DOHH2 (cell line): ENCODE measurements at regions not wholly inside any gene's neighbourhood (a gene's known extent, or its start where the extent isn't known, plus 50 kb on each side); places are given as distances from the start of the nearest gene placed in this dataset.

Experiments
- H3F3A ChIP-seq: fragments of 200-600 bp; sonication (generic), shearing (Covaris generic); 2 replicates; pipeline ENCODE4 v1.6.0; 2016; ENCODE audit warnings: antibody characterized with exemption, mild to moderate bottlenecking; ENCODE audit not compliant: control insufficient read depth, insufficient read depth
- H3K27ac ChIP-seq: fragments of 200-600 bp; sonication (generic); 2 replicates; pipeline ENCODE4 v1.5.1; 2014; ENCODE audit warnings: low read depth, mild to moderate bottlenecking, low read length, moderate library complexity
- H3K27me3 ChIP-seq: fragments of 200-600 bp; sonication (generic); 2 replicates; pipeline ENCODE4 v1.6.1; 2014; ENCODE audit warnings: mild to moderate bottlenecking, low read length, mixed read lengths; ENCODE audit not compliant: control insufficient read depth
- H3K36me3 ChIP-seq: fragments of 200-600 bp; sonication (generic); 2 replicates; pipeline ENCODE4 v1.6.1; 2014; ENCODE audit warnings: mild to moderate bottlenecking, low read length, moderate library complexity, mixed read lengths; ENCODE audit not compliant: control insufficient read depth
- H3K4me1 ChIP-seq: fragments of 200-600 bp; sonication (generic); 2 replicates; pipeline ENCODE4 v1.6.1; 2014; ENCODE audit warnings: mild to moderate bottlenecking, low read length, mixed read lengths; ENCODE audit not compliant: control insufficient read depth
- H3K4me2 ChIP-seq: fragments of 200-600 bp; sonication (generic); 2 replicates; pipeline ENCODE4 v1.6.0; 2014; ENCODE audit warnings: mild to moderate bottlenecking, low read length, moderate library complexity
- H3K4me3 ChIP-seq: fragments of 200-600 bp; sonication (generic); 2 replicates; pipeline ENCODE4 v1.5.1; 2014; ENCODE audit warnings: mild to moderate bottlenecking, low read length, mixed read lengths
- H3K79me2 ChIP-seq: fragments of 200-600 bp; sonication (generic); 2 replicates; pipeline ENCODE4 v1.6.1; 2014; ENCODE audit warnings: mild to moderate bottlenecking, low read length, mixed read lengths; ENCODE audit not compliant: control insufficient read depth
- H3K9me2 ChIP-seq: fragments of 200-600 bp; sonication (generic); replicated peaks from 2 replicates; pipeline ENCODE4 v1.6.1; 2014; ENCODE audit warnings: mild to moderate bottlenecking, low read length, mixed read lengths; ENCODE audit not compliant: control insufficient read depth
- H3K9me3 ChIP-seq: fragments of 200-600 bp; sonication (generic); 2 replicates; pipeline ENCODE4 v1.6.1; 2014; ENCODE audit warnings: antibody characterized with exemption, low read length, mixed read lengths; ENCODE audit not compliant: control insufficient read depth, insufficient read depth
- H4K20me1 ChIP-seq: fragments of 200-600 bp; sonication (generic); 2 replicates; pipeline ENCODE4 v1.6.0; 2014; ENCODE audit warnings: low read depth, mild to moderate bottlenecking, antibody characterized with exemption, low read length, moderate library complexity; ENCODE audit not compliant: control insufficient read depth, insufficient read depth
- CTCF ChIP-seq: fragments of 200-600 bp; sonication (generic); IDR thresholded peaks from one replicate; pipeline ENCODE4 v1.5.1; 2014; ENCODE audit warnings: antibody characterized with exemption, mild to moderate bottlenecking, low read depth, low read length; ENCODE audit not compliant: poor library complexity, severe bottlenecking
- EZH2phosphoT487 ChIP-seq: fragments of 200-600 bp; sonication (generic); IDR thresholded peaks from 2 replicates; pipeline ENCODE4 v1.6.1; 2017; ENCODE audit warnings: borderline replicate concordance, mild to moderate bottlenecking, antibody characterized with exemption, low read length, moderate library complexity, mixed read lengths

GRCh38 chr1:55735106-55735505, 519.9 kb upstream of the USP24 start:
- H3K9me3 ChIP-seq = no peaks in the 10 kb centered on the region
- H3F3A ChIP-seq = no peaks in the 10 kb centered on the region
- H3K4me2 ChIP-seq = no peak overlapping the region
- no peaks in the 10 kb centered on the region for H3K79me2 ChIP-seq
- no peak for TF ChIP-seq CTCF
- TF ChIP-seq EZH2phosphoT487 = no peak
- no peaks in the 10 kb centered on the region for H3K9me2 ChIP-seq
- no peaks in the 10 kb centered on the region for H3K36me3 ChIP-seq
- no peak overlapping the region for H3K27ac ChIP-seq
- no peaks in the 10 kb centered on the region for H3K27me3 ChIP-seq
- H3K4me1 ChIP-seq = no peaks in the 10 kb centered on the region
- no peak overlapping the region for H3K4me3 ChIP-seq
- no peaks in the 10 kb centered on the region for H4K20me1 ChIP-seq

- H3K4me1 ChIP-seq = no peaks in the 10 kb centered on the region
- no peaks in the 10 kb centered on the region for H3F3A ChIP-seq
- no peaks in the 10 kb centered on the region for H3K79me2 ChIP-seq
- H3K4me3 ChIP-seq = no peak overlapping the region
- no peaks in the 10 kb centered on the region for H3K9me3 ChIP-seq
- H4K20me1 ChIP-seq = no peaks in the 10 kb centered on the region
- H3K36me3 ChIP-seq = no peaks in the 10 kb centered on the region
- no peak overlapping the region for H3K4me2 ChIP-seq
- H3K9me2 ChIP-seq = no peaks in the 10 kb centered on the region
- H3K27me3 ChIP-seq = no peaks in the 10 kb centered on the region
- no peak for TF ChIP-seq CTCF
- H3K27ac ChIP-seq = no peak overlapping the region
Observed at GRCh38 chr1:55726994-55727393, 511.8 kb upstream of the USP24 start.

GRCh38 chr1:55725378-55725777, 510.2 kb upstream of the USP24 start:
- Histone ChIP-seq H3K9me2 (no peaks in the 10 kb centered on the region), H3K4me2 (no peak overlapping the region), H3F3A (no peaks in the 10 kb centered on the region), H3K4me1 (no peaks in the 10 kb centered on the region), H3K27ac (no peak overlapping the region), H3K27me3 (no peaks in the 10 kb centered on the region), H3K9me3 (no peaks in the 10 kb centered on the region), H3K79me2 (no peaks in the 10 kb centered on the region), H4K20me1 (no peaks in the 10 kb centered on the region), H3K36me3 (no peaks in the 10 kb centered on the region), H3K4me3 (no peak overlapping the region)
- TF ChIP-seq EZH2phosphoT487 (no peak), CTCF (no peak)
